CD14-positive monocyte (primary cell): ENCODE measurements at regions not wholly inside any gene's neighbourhood (a gene's known extent, or its start where the extent isn't known, plus 50 kb on each side); places are given as distances from the start of the nearest gene placed in this dataset.

Experiments
- DNase-seq, 3 donors: peaks; one replicate each; pipeline ENCODE4 v3.0.0-alpha.2; 2011 to 2022
- H2AFZ ChIP-seq: 2 replicates; pipeline ENCODE4 v1.6.0; 2012; ENCODE audit warnings: mild to moderate bottlenecking, low read depth, low read length, inconsistent platforms; ENCODE audit not compliant: insufficient read depth, poor library complexity, severe bottlenecking
- H3K27ac ChIP-seq, 2 donors: 1 replicate in 1 of 2; 2 replicates in 1 of 2; pipeline ENCODE4 v1.5.1; 2012 to 2013; ENCODE audit warnings: low read length in 2 of 2, control low read depth in 1 of 2, inconsistent platforms in 1 of 2, low read depth in 1 of 2, mild to moderate bottlenecking in 1 of 2
- H3K27me3 ChIP-seq, 2 donors: one replicate each; pipeline versions ENCODE4 v1.6.0 to v1.6.1; 2011 to 2013; ENCODE audit warnings: low read length in 2 of 2; ENCODE audit not compliant: control insufficient read depth in 2 of 2, insufficient read depth in 2 of 2
- H3K36me3 ChIP-seq, 2 donors: replicated peaks in 1 of 2; 1 replicate in 1 of 2; 2 replicates in 1 of 2; pipeline versions ENCODE4 v1.5.1 to v1.6.1; 2012 to 2013; ENCODE audit warnings: low read length in 2 of 2, control low read depth in 1 of 2, inconsistent platforms in 1 of 2, mild to moderate bottlenecking in 1 of 2; ENCODE audit not compliant: insufficient read depth in 2 of 2, control insufficient read depth in 1 of 2
- H3K4me1 ChIP-seq, 2 donors: 1 replicate in 1 of 2; 2 replicates in 1 of 2; pipeline versions ENCODE4 v1.5.1 to v1.6.1; 2012 to 2013; ENCODE audit warnings: low read length in 2 of 2, control low read depth in 1 of 2, inconsistent platforms in 1 of 2, mild to moderate bottlenecking in 1 of 2, moderate library complexity in 1 of 2; ENCODE audit not compliant: insufficient read depth in 2 of 2, control insufficient read depth in 1 of 2
- H3K4me2 ChIP-seq: replicated peaks from 2 replicates; pipeline ENCODE3; 2012; ENCODE audit warnings: low read length, moderate library complexity, mild to moderate bottlenecking; ENCODE audit not compliant: poor library complexity, severe bottlenecking; ENCODE audit errors: extremely low read depth
- H3K4me3 ChIP-seq, 3 experiments: fragments of 200-600 bp in 1 of 3; sonication (generic) in 1 of 3; replicated peaks in 1 of 3; 1 replicate in 2 of 3; 2 replicates in 1 of 3; pipeline ENCODE4 v1.5.1; 2011 to 2013; ENCODE audit warnings: low read length in 3 of 3, mild to moderate bottlenecking in 3 of 3, control low read depth in 2 of 3, low read depth in 2 of 3, inconsistent platforms in 1 of 3, moderate library complexity in 1 of 3
- H3K79me2 ChIP-seq: 2 replicates; pipeline ENCODE4 v1.6.0; 2012; ENCODE audit warnings: mild to moderate bottlenecking, control low read depth, inconsistent platforms, low read length, moderate library complexity; ENCODE audit not compliant: insufficient read depth
- H3K9ac ChIP-seq: 2 replicates; pipeline ENCODE4 v1.6.0; 2017; ENCODE audit warnings: low read length, mild to moderate bottlenecking; ENCODE audit not compliant: insufficient read depth, poor library complexity, severe bottlenecking
- H3K9me3 ChIP-seq, 2 donors: replicated peaks in 1 of 2; 1 replicate in 1 of 2; 2 replicates in 1 of 2; pipeline versions ENCODE4 v1.5.1 to v1.6.1; 2012 to 2013; ENCODE audit warnings: low read length in 2 of 2, control low read depth in 1 of 2; ENCODE audit not compliant: control insufficient read depth in 1 of 2, insufficient read depth in 1 of 2
- H4K20me1 ChIP-seq: 2 replicates; pipeline ENCODE4 v1.6.0; 2012; ENCODE audit warnings: mild to moderate bottlenecking, low read length, control low read depth, moderate library complexity; ENCODE audit not compliant: insufficient read depth
- H3K27ac Mint-ChIP-seq, 7 donors: one replicate each; pipeline ENCODE4 v1.8.0; 2020; ENCODE audit warnings: mild to moderate bottlenecking in 7 of 7, mixed read lengths in 7 of 7, moderate library complexity in 6 of 7, inconsistent platforms in 2 of 7
- H3K27me3 Mint-ChIP-seq, 3 donors: one replicate each; pipeline ENCODE4 v1.8.0; 2021 to 2022; ENCODE audit warnings: low read depth in 3 of 3, mild to moderate bottlenecking in 3 of 3, mixed read lengths in 3 of 3, moderate library complexity in 3 of 3, inconsistent platforms in 1 of 3
- H3K36me3 Mint-ChIP-seq, 2 donors: one replicate each; pipeline ENCODE4 v1.8.0; 2020; ENCODE audit warnings: mixed read lengths in 2 of 2, inconsistent platforms in 1 of 2, mild to moderate bottlenecking in 1 of 2
- H3K4me1 Mint-ChIP-seq: one replicate; pipeline ENCODE4 v1.8.0; 2020; ENCODE audit warnings: mild to moderate bottlenecking, mixed read lengths
- H3K4me3 Mint-ChIP-seq, 2 donors: one replicate each; pipeline ENCODE4 v1.8.0; 2020; ENCODE audit warnings: mild to moderate bottlenecking in 2 of 2, mixed read lengths in 2 of 2, moderate library complexity in 1 of 2
- H3K9me3 Mint-ChIP-seq, 7 donors: one replicate each; pipeline ENCODE4 v1.8.0; 2020 to 2022; ENCODE audit warnings: mixed read lengths in 7 of 7, mild to moderate bottlenecking in 6 of 7, moderate library complexity in 6 of 7, inconsistent platforms in 2 of 7
- CTCF ChIP-seq: fragments of 200-600 bp; IDR thresholded peaks from one replicate; pipeline ENCODE4 v1.8.0; 2022; ENCODE audit warnings: antibody characterized with exemption, mild to moderate bottlenecking
- WGBS: methylation state at CpG from one replicate; pipeline ENCODE4 v1.1.5; 2013; ENCODE audit warnings: missing lambda C conversion rate; ENCODE audit not compliant: insufficient coverage; 5-methylcytosine and 5-hydroxymethylcytosine counted together
- intact Hi-C, 2 donors: fragments of 100-400 bp; cut with micrococcal nuclease; formaldehyde crosslinking; loops; one replicate each; pipeline versions ENCODE4 v1.15.0 to v1.15.1; 2023

DNA sequence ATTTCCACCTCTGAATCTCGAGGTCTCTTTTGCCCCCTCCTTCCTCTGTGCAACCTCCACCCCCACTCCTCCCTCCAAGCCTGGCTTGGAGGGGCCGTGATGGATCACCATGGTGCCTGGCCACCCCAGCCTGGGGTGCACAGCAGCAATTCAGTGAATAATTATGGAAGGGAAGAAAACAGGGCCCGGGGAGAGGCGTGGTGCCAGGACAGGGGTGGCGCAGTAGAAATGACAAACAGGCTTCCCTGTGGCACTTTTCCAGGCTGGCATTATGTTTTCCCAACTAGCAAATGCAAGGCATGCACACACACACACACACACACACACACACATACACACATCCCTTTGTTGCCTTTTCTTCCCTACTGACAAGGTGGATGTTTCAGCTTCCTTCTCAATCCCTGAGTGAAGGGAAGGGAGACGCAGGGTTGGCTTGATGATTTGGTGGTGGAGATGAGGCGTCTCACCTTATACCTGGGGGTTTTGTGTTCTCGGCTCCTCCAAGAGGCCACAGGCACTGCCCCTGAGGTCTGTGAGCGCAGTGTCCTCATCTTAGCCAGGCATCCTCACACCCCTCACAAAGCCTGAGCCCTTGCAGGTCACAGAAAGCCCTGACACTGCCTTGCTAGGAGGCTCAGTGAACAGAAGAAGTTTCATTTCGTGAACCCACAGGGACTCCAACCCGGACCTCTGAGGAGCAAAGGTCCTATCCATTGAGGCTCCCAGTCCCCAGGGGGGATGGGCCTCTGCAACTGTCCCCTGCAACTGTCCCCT lies 215.8 kb downstream of the MATN1 start:
- no peaks in the 10 kb centered on the region for H3K36me3 Mint-ChIP-seq
- no peaks in the 10 kb centered on the region for H3K4me1 ChIP-seq
- TF ChIP-seq CTCF = no peak
- H3K79me2 ChIP-seq = no peaks in the 10 kb centered on the region
- H2AFZ ChIP-seq = no peak overlapping the region
- H3K27me3 ChIP-seq = no peaks in the 10 kb centered on the region
- peaks cover 5 to 10% (median 6%) of the 10 kb centered on the region in 3 donors for H3K27me3 Mint-ChIP-seq
- no peak overlapping the region for H3K27ac Mint-ChIP-seq
- no peak overlapping the region for H3K4me3 Mint-ChIP-seq
- 83% methylated on average over 4 of the region's 11 CpGs for WGBS
- no peak overlapping the region for H3K9ac ChIP-seq
- no peak overlapping the region for H3K4me2 ChIP-seq
- no peak overlapping the region for H3K4me3 ChIP-seq
- DNase-seq = no peak
- no peaks in the 10 kb centered on the region for H3K36me3 ChIP-seq
- intact Hi-C loops = no loop called here
- no peak overlapping the region for H3K27ac ChIP-seq
- no peaks in the 10 kb centered on the region for H4K20me1 ChIP-seq
- H3K4me1 Mint-ChIP-seq = no peaks in the 10 kb centered on the region
- no peaks in the 10 kb centered on the region for H3K9me3 ChIP-seq
- H3K9me3 Mint-ChIP-seq = peaks cover 0 to 2% (median 0%) of the 10 kb centered on the region in 7 donors

DNA sequence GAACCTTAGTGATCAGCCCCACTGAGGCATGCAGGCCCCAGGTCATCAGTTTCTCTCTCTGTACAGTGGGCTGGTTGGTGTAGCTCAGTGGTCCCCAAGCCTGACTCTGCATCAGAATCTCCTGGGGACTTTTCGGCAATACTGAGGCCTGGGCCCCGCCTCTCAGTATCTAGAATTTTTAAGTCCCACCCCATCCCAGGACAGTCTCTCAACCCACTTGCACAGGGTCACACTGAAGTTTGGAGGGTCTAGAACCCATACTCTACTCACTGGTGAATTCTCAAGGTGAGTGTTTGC lies 216.4 kb downstream of the MATN1 start:
- intact Hi-C loops = no loop called here
- no CpG with 5 or more reads among the region's 2 CpGs for WGBS
- H3K4me2 ChIP-seq = no peak overlapping the region

More for the DNA sequence above, 216.4 kb downstream of the MATN1 start:
- H3K4me3 Mint-ChIP-seq = no peak overlapping the region
- no peaks in the 10 kb centered on the region for H3K36me3 Mint-ChIP-seq
- no peak overlapping the region for H3K27ac Mint-ChIP-seq
- H3K27me3 Mint-ChIP-seq = peaks cover 7 to 8% (median 8%) of the 10 kb centered on the region in 3 donors
- TF ChIP-seq CTCF = no peak
- Histone ChIP-seq H3K27ac (no peak overlapping the region), H4K20me1 (no peaks in the 10 kb centered on the region), H3K36me3 (no peaks in the 10 kb centered on the region), H3K9ac (no peak overlapping the region), H3K79me2 (no peaks in the 10 kb centered on the region), H3K27me3 (no peaks in the 10 kb centered on the region), H3K9me3 (no peaks in the 10 kb centered on the region), H2AFZ (no peak overlapping the region), H3K4me1 (no peaks in the 10 kb centered on the region), H3K4me3 (no peak overlapping the region)
- peaks cover 0 to 3% (median 2%) of the 10 kb centered on the region in 7 donors for H3K9me3 Mint-ChIP-seq
- no peaks in the 10 kb centered on the region for H3K4me1 Mint-ChIP-seq
- no peak for DNase-seq
